ENCODE measurements at regions not wholly inside any gene's neighbourhood (a gene's known extent, or its start where the extent isn't known, plus 50 kb on each side); places are given as distances from the start of the nearest gene placed in this dataset.

DNA sequence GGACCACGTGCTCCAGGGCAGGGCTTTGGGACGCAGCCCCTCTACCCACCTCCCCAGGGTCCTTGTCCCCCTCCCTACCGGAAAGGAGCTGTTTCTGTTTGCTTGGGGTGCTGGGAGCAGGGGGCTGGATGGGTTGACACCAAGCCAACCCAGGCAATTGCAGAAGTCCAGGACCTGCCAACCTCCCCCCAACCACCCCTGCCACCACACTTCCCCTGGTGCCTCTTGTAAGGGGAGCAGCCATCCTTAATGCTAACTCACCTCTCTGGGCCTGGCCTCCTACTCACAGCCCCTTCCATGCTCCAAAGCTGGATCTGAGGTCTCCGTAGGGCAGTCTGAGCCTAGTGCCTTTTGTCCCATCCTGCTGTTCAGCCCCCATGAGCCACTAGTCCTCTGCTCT, 631.9 kb downstream of the BCOR start:
- no peak for DNase-seq (ENCODE audit: low spot score in 2 of 2)
- no peaks in the 10 kb centered on the region for H3K4me1 ChIP-seq
- H3K4me3 ChIP-seq: no peak overlapping the region
- TF ChIP-seq POLR2A (IDR thresholded peaks at IDR 0.05): no peak
- TF ChIP-seq, protein P1, sequence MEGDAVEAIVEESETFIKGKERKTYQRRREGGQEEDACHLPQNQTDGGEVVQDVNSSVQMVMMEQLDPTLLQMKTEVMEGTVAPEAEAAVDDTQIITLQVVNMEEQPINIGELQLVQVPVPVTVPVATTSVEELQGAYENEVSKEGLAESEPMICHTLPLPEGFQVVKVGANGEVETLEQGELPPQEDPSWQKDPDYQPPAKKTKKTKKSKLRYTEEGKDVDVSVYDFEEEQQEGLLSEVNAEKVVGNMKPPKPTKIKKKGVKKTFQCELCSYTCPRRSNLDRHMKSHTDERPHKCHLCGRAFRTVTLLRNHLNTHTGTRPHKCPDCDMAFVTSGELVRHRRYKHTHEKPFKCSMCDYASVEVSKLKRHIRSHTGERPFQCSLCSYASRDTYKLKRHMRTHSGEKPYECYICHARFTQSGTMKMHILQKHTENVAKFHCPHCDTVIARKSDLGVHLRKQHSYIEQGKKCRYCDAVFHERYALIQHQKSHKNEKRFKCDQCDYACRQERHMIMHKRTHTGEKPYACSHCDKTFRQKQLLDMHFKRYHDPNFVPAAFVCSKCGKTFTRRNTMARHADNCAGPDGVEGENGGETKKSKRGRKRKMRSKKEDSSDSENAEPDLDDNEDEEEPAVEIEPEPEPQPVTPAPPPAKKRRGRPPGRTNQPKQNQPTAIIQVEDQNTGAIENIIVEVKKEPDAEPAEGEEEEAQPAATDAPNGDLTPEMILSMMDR (IDR thresholded peaks at IDR 0.05): no peak
- intact Hi-C loops (cut with DNase I; ENCODE audit: low total_unique reads): no loop called here
- H3K36me3 ChIP-seq: no peaks in the 10 kb centered on the region
- no peaks in the 10 kb centered on the region for H3K9me3 ChIP-seq
- H3K27me3 ChIP-seq: peaks cover 0 to 50% of the 10 kb centered on the region in 2 donors
- no peak overlapping the region for H3K27ac ChIP-seq

DNA sequence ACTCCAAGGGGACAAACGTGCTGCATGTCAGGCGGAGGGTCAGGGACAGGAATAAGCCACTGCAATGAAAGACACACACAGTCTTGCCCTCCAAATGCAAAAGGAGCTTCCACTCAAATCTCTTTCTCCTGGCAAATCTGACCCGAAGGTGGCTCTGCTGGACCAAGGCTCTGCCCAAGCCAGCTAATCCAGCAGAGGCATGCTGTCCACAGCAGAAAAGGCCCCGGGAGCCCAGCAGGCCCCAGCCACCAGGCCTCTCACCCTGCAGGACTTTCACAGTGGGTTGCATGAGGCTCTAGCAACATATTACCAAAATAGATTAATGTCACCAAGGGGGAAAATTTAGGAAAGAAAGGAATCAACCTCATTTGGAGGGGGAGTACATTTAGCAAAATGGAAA, 628.6 kb downstream of the BCOR start:
- Histone ChIP-seq H3K4me3 (no peak overlapping the region), H3K27ac (no peak overlapping the region), H3K4me1 (no peaks in the 10 kb centered on the region), H3K36me3 (no peaks in the 10 kb centered on the region), H3K9me3 (no peaks in the 10 kb centered on the region), H3K27me3 (peaks cover 0 to 43% of the 10 kb centered on the region in 2 donors)
- TF ChIP-seq POLR2AphosphoS5 (IDR thresholded peaks at IDR 0.05) (no peak), POLR2A (IDR thresholded peaks at IDR 0.05) (no peak)
- TF ChIP-seq, protein P1 (IDR thresholded peaks at IDR 0.05): no peak
- DNase-seq (ENCODE audit: low spot score in 2 of 2): no peak
- intact Hi-C loops (cut with DNase I; ENCODE audit: low total_unique reads): no loop called here

DNA sequence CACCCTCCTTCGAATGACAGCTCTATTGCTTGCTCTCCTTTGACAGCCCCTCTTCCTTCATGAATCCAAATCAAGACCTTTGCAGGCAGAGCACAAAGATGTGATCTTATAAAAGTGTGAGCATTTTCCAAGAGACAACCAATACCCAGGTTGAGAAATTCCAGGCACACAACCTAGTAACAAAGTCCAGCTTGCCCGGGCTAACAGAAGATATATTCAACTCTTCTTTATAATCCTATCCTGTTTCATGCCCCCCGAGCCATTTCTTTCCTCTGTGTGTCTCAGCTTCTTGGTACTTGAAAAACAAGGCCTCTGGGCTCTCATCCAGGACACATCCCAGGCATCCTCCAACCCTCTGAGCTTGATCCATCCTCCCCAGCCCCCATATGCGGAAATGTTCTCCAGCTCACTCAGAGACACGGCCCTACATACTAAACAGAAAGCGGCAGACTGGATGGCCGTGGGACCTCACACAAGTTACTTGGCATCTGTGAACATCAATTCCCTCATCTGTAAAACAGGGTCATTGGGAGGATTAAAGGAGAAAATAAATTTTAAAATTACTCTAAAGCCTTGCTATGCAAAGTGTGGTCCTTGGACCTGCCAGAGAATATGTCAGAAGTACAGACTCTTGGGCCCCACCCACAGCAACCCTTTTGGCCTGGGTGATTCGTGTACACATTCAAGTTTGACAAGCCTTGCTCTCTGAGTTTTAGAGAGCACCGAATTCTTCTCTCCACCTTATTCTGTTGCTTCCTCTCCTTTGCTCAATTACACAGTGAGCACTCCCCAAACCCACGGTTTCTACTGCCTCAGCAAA, 627.0 kb downstream of the BCOR start:
- Histone ChIP-seq H3K27ac (peak overlapping the region in 1 of 2 donors; percentile 55), H3K27me3 (peaks cover 0 to 39% of the 10 kb centered on the region in 2 donors)
- peak in 1 of 2 donors; percentile 57 for DNase-seq (ENCODE audit: low spot score in 2 of 2)

DNA sequence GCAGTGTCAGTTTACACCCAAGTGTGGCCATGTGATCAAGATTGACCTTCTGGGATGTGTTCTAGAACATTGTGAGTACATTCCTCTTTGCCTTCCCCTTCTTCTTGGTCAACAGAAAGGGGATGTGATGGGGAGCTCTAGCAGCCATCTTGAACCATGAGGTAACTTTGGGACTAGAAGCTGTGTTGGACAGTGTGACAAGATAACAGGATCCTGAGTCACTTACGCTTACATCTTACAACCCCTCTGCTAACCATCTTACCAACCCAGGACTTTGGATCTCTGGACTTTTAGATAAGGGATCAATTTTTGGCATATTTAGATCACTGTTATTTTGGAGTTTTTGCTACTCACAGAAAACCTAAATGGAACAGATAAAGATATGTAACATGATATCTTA, 625.6 kb downstream of the BCOR start:
- no peak overlapping the region for H3K27ac ChIP-seq
- no peak for DNase-seq (ENCODE audit: low spot score in 2 of 2)
- H3K9me3 ChIP-seq: no peaks in the 10 kb centered on the region
- peaks cover 0 to 50% of the 10 kb centered on the region in 2 donors for H3K27me3 ChIP-seq
- no peak overlapping the region for H3K4me3 ChIP-seq
- TF ChIP-seq POLR2AphosphoS5 (IDR thresholded peaks at IDR 0.05): no peak
- TF ChIP-seq POLR2A (IDR thresholded peaks at IDR 0.05): no peak
- TF ChIP-seq, protein P1 (IDR thresholded peaks at IDR 0.05): no peak
- H3K4me1 ChIP-seq: no peaks in the 10 kb centered on the region
- intact Hi-C loops (cut with DNase I; ENCODE audit: low total_unique reads): no loop called here
- H3K36me3 ChIP-seq: no peaks in the 10 kb centered on the region

More for the DNA sequence above, 627.0 kb downstream of the BCOR start:
- Histone ChIP-seq H3K9me3 (no peaks in the 10 kb centered on the region), H3K4me1 (no peaks in the 10 kb centered on the region), H3K36me3 (no peaks in the 10 kb centered on the region), H3K4me3 (no peak overlapping the region)
- TF ChIP-seq, protein P1 (IDR thresholded peaks at IDR 0.05): no peak
- TF ChIP-seq POLR2A (IDR thresholded peaks at IDR 0.05): no peak
- TF ChIP-seq POLR2AphosphoS5 (IDR thresholded peaks at IDR 0.05): no peak
- intact Hi-C loops (cut with DNase I; ENCODE audit: low total_unique reads): no loop called here

DNA sequence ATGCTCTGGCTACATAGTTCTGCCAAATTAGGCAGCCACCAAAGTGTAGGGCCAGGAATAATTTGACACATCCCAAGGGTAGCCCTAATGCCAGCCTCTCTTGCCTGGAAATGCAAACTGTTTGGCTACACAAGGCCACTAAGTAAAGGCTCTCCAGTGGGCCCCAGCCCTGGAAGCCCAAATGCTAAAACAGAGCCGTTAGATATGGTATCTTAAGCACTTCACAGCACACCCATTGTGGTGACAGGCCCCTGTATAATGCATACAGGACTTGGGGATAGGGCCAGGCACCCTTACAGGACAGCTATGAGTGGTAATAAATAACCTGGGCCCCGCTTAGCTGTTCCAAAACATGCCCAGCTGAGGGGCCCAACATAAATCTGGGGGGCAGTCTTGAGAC, 623.9 kb downstream of the BCOR start:
- Histone ChIP-seq H3K27ac (no peak overlapping the region), H3K36me3 (no peaks in the 10 kb centered on the region), H3K27me3 (peaks cover 0 to 58% of the 10 kb centered on the region in 2 donors), H3K4me1 (no peaks in the 10 kb centered on the region), H3K9me3 (no peaks in the 10 kb centered on the region), H3K4me3 (no peak overlapping the region)
- TF ChIP-seq, protein P1 (IDR thresholded peaks at IDR 0.05): no peak
- TF ChIP-seq POLR2A (IDR thresholded peaks at IDR 0.05): no peak
- no peak for TF ChIP-seq POLR2AphosphoS5 (IDR thresholded peaks at IDR 0.05)
- intact Hi-C loops (cut with DNase I; ENCODE audit: low total_unique reads): no loop called here
- DNase-seq (ENCODE audit: low spot score in 2 of 2): no peak
